ENCODE measurements at regions not wholly inside any gene's neighbourhood (a gene's known extent, or its start where the extent isn't known, plus 50 kb on each side); places are given as distances from the start of the nearest gene placed in this dataset.

DNA sequence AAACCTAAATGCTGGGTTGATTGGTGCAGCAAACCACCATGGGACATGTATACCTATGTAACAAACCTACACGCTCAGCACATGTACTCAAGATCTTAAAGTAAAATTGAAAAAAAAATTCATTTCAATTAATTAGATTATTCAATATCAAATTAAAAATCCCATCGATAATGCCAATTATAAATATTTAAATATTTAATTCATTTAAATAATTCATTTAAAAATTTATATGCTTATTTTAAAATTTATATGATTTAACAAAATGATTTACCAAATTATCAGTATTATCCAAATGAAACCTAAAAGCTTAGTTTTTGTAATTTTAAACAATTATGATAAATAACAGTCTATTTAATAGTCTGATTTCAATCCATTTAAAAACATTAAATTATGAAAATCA lies 560.4 kb downstream of the NUP35 start:
- intact Hi-C loops (cut with micrococcal nuclease): no loop called here
- TF ChIP-seq TCF7L2 (IDR thresholded peaks at IDR 0.05; ENCODE audit: borderline replicate concordance, extremely low read depth, insufficient read depth, insufficient read length) (no peak), CBX3 (IDR thresholded peaks at IDR 0.05; ENCODE audit: low read depth) (no peak), ELF1 (IDR thresholded peaks at IDR 0.05; ENCODE audit: borderline replicate concordance, low read depth) (no peak), FOSL1 (IDR thresholded peaks at IDR 0.05; ENCODE audit: low read depth) (no peak), MAX (IDR thresholded peaks at IDR 0.05) (no peak), POLR2AphosphoS5 (IDR thresholded peaks at IDR 0.05; ENCODE audit: low read depth, low read length) (no peak), JUND (IDR thresholded peaks at IDR 0.05) (no peak), EZH2phosphoT487 (IDR thresholded peaks at IDR 0.05; ENCODE audit: borderline replicate concordance) (no peak), RAD21 (IDR thresholded peaks at IDR 0.05; ENCODE audit: low read depth) (no peak)
- Histone ChIP-seq H3K27me3 (ENCODE audit: insufficient read depth, low read length) (no peaks in the 10 kb centered on the region), H3K4me1 (ENCODE audit: control insufficient read depth in 1 of 2, insufficient read depth in 2 of 2, low read length in 2 of 2) (no peaks in the 10 kb centered on the region), H3K36me3 (ENCODE audit: control insufficient read depth in 1 of 2, insufficient read depth in 2 of 2, low read length in 2 of 2) (no peaks in the 10 kb centered on the region), H3K4me2 (ENCODE audit: low read length) (no peak overlapping the region), H3K4me3 (replicated peaks in 1 of 2; ENCODE audit: low read depth in 1 of 2, low read length in 2 of 2) (no peak overlapping the region), H3K9me2 (ENCODE audit: insufficient read depth) (no peaks in the 10 kb centered on the region; the same call in 1 of the 2 replicates), H3K27ac (ENCODE audit: low read depth, low read length) (no peak overlapping the region), H4K20me1 (ENCODE audit: insufficient read depth) (no peaks in the 10 kb centered on the region), H3K9me3 (ENCODE audit: control insufficient read depth in 1 of 2, insufficient read depth in 1 of 2, low read depth in 1 of 2, low read length in 2 of 2) (no peaks in the 10 kb centered on the region), H2AFZ (ENCODE audit: low read depth, low read length, poor library complexity, severe bottlenecking) (no peak overlapping the region), H3K79me2 (ENCODE audit: insufficient read depth, low read length) (no peaks in the 10 kb centered on the region), H3K9ac (ENCODE audit: low read length) (no peak overlapping the region)
- ChIA-PET CTCF (no interaction called here), POLR2A (no interaction called here), RAD21 (ENCODE audit: low non-redundant PET in 1 of 2, low total read pairs in 2 of 2, uncharacterized antibody in 2 of 2, unreplicated experiment in 2 of 2) (no interaction called here)
- no TSS peak for BruUV-seq (replicated peaks)
- no peak for DNase-seq (ENCODE audit: low read depth, low spot score)
- no peak for ATAC-seq

DNA sequence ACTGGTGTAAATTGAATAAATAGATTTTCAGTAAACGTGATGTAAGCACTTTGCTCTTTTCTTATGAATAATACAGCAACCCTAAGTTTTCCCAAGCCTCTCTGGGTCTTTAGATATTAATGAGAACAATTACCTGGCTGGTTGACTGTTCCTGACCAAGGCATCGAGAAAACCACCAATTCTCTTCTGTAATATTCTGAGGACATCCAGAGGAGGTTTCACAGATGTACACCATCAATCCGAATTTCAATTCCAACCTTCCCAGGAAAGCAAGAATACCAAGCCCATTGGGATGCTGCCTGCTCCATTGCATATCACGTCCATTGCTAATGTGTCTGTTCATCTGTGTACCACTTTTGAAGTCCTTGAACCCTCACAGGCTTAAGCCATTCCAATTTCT lies 571.8 kb downstream of the NUP35 start:
- Histone ChIP-seq H3K27ac (ENCODE audit: low read depth, low read length) (no peak overlapping the region), H3K79me2 (ENCODE audit: insufficient read depth, low read length) (no peaks in the 10 kb centered on the region), H4K20me1 (ENCODE audit: insufficient read depth) (no peaks in the 10 kb centered on the region), H3K36me3 (ENCODE audit: control insufficient read depth in 1 of 2, insufficient read depth in 2 of 2, low read length in 2 of 2) (no peaks in the 10 kb centered on the region), H3K9me2 (ENCODE audit: insufficient read depth) (no peaks in the 10 kb centered on the region; the same call in 1 of the 2 replicates), H3K4me2 (ENCODE audit: low read length) (no peak overlapping the region), H3K9ac (ENCODE audit: low read length) (no peak overlapping the region), H2AFZ (ENCODE audit: low read depth, low read length, poor library complexity, severe bottlenecking) (no peak overlapping the region), H3K4me1 (ENCODE audit: control insufficient read depth in 1 of 2, insufficient read depth in 2 of 2, low read length in 2 of 2) (no peaks in the 10 kb centered on the region), H3K27me3 (ENCODE audit: insufficient read depth, low read length) (no peaks in the 10 kb centered on the region), H3K9me3 (ENCODE audit: control insufficient read depth in 1 of 2, insufficient read depth in 1 of 2, low read depth in 1 of 2, low read length in 2 of 2) (no peaks in the 10 kb centered on the region), H3K4me3 (replicated peaks in 1 of 2; ENCODE audit: low read depth in 1 of 2, low read length in 2 of 2) (no peak overlapping the region)
- RAD21 ChIA-PET (ENCODE audit: low non-redundant PET in 1 of 2, low total read pairs in 2 of 2, uncharacterized antibody in 2 of 2, unreplicated experiment in 2 of 2): no interaction called here
- POLR2A ChIA-PET: no interaction called here
- BruUV-seq (replicated peaks): no TSS peak
- CTCF ChIA-PET: no interaction called here
- no peak for DNase-seq (ENCODE audit: low read depth, low spot score)
- intact Hi-C loops (cut with micrococcal nuclease): no loop called here
- TF ChIP-seq JUND (IDR thresholded peaks at IDR 0.05): no peak
- TF ChIP-seq, protein P1, sequence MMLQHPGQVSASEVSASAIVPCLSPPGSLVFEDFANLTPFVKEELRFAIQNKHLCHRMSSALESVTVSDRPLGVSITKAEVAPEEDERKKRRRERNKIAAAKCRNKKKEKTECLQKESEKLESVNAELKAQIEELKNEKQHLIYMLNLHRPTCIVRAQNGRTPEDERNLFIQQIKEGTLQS (IDR thresholded peaks at IDR 0.05): no peak
- no peak for TF ChIP-seq RAD21 (IDR thresholded peaks at IDR 0.05; ENCODE audit: low read depth)
- TF ChIP-seq MAX (IDR thresholded peaks at IDR 0.05): no peak
- TF ChIP-seq POLR2AphosphoS5 (IDR thresholded peaks at IDR 0.05; ENCODE audit: low read depth, low read length): no peak
- TF ChIP-seq FOSL1 (IDR thresholded peaks at IDR 0.05; ENCODE audit: low read depth): no peak
- ATAC-seq: no peak
